ENCODE measurements at regions not wholly inside any gene's neighbourhood (a gene's known extent, or its start where the extent isn't known, plus 50 kb on each side); places are given as distances from the start of the nearest gene placed in this dataset.

DNA sequence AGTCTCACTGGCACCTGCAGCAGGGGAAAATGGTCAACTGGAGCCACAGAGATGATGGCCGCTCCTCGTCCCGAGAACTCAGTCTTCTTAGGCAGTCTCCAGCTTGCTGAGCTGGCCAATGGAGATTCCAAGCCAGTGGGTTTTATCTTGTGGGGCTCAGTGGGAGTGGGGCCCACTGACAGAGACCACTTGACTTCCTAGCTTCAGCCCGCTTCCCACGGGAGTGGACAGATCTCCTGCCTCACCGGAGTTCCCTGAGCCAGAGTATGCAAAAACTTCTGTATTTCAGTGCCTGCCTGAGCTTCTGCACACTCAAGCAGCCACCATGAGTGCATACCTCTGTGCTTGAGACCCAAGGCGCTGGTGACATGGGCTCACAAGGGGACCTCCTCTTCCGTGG, 105.8 kb downstream of the ZWINT start:
- TF ChIP-seq POLR2A (IDR thresholded peaks at IDR 0.05; ENCODE audit: low read depth, low read length) (no peak), ATF3 (IDR thresholded peaks at IDR 0.05; ENCODE audit: borderline replicate concordance, extremely low read depth, low read depth, low read length) (no peak), JUNB (IDR thresholded peaks at IDR 0.05) (no peak)
